Mesenchymal stem cell (in vitro differentiated cells and primary cell): ENCODE measurements at regions not wholly inside any gene's neighbourhood (a gene's known extent, or its start where the extent isn't known, plus 50 kb on each side); places are given as distances from the start of the nearest gene placed in this dataset.

Experiments
- DNase-seq: peaks from one replicate; pipeline ENCODE4 v3.0.0-alpha.2; 2013
- H2AFZ ChIP-seq: one replicate; pipeline ENCODE4 v1.6.1; 2013; ENCODE audit warnings: low read depth, mild to moderate bottlenecking, control low read depth, inconsistent platforms, low read length, moderate library complexity
- H2AK5ac ChIP-seq: 2 replicates; pipeline ENCODE4 v1.6.1; 2013; ENCODE audit warnings: low read length, moderate library complexity, mild to moderate bottlenecking, inconsistent platforms; ENCODE audit not compliant: severe bottlenecking
- H2BK120ac ChIP-seq: one replicate; pipeline ENCODE4 v1.6.1; 2013; ENCODE audit warnings: low read depth, mild to moderate bottlenecking, inconsistent platforms, low read length, moderate library complexity
- H2BK12ac ChIP-seq, 2 experiments: one replicate each; pipeline ENCODE4 v1.6.1; 2013; ENCODE audit warnings: inconsistent platforms in 2 of 2, low read length in 2 of 2, mild to moderate bottlenecking in 2 of 2, moderate library complexity in 2 of 2, control low read depth in 1 of 2
- H2BK15ac ChIP-seq: one replicate; pipeline ENCODE4 v1.6.1; 2013; ENCODE audit warnings: mild to moderate bottlenecking, low read depth, inconsistent platforms; ENCODE audit not compliant: poor library complexity, severe bottlenecking
- H2BK5ac ChIP-seq: 2 replicates; pipeline ENCODE4 v1.6.1; 2013; ENCODE audit warnings: low read depth, mild to moderate bottlenecking, low read length, control low read depth, inconsistent platforms; ENCODE audit not compliant: poor library complexity, severe bottlenecking
- H3K14ac ChIP-seq, 2 experiments: one replicate each; pipeline ENCODE4 v1.6.1; 2013; ENCODE audit warnings: inconsistent platforms in 2 of 2, low read length in 2 of 2, control low read depth in 1 of 2, mild to moderate bottlenecking in 1 of 2, moderate library complexity in 1 of 2
- H3K18ac ChIP-seq, 2 experiments: one replicate each; pipeline ENCODE4 v1.6.1; 2013; ENCODE audit warnings: inconsistent platforms in 2 of 2, low read length in 2 of 2, control low read depth in 1 of 2, low read depth in 1 of 2, mild to moderate bottlenecking in 1 of 2
- H3K23ac ChIP-seq, 2 experiments: one replicate each; pipeline ENCODE4 v1.6.1; 2013; ENCODE audit warnings: inconsistent platforms in 2 of 2, low read length in 2 of 2, mild to moderate bottlenecking in 2 of 2, moderate library complexity in 2 of 2, control low read depth in 1 of 2
- H3K27ac ChIP-seq: 2 replicates; pipeline ENCODE4 v1.5.1; 2013; ENCODE audit warnings: mild to moderate bottlenecking, moderate library complexity, low read length, control low read depth, inconsistent platforms; ENCODE audit not compliant: poor library complexity, severe bottlenecking
- H3K27me3 ChIP-seq, 2 experiments: 2 replicates each; pipeline versions ENCODE4 v1.6.1 to v1.7.0; 2013; ENCODE audit warnings: low read length in 2 of 2, mild to moderate bottlenecking in 2 of 2, moderate library complexity in 2 of 2, control low read depth in 1 of 2, inconsistent platforms in 1 of 2; ENCODE audit not compliant: control insufficient read depth in 1 of 2, insufficient read depth in 1 of 2
- H3K36me3 ChIP-seq, 2 experiments: 2 replicates each; pipeline versions ENCODE4 v1.6.1 to v1.7.0; 2013; ENCODE audit warnings: low read length in 2 of 2, control low read depth in 1 of 2, inconsistent platforms in 1 of 2, low read depth in 1 of 2, mild to moderate bottlenecking in 1 of 2; ENCODE audit not compliant: insufficient read depth in 2 of 2, control insufficient read depth in 1 of 2
- H3K4ac ChIP-seq, 2 experiments: one replicate each; pipeline ENCODE4 v1.6.1; 2013; ENCODE audit warnings: inconsistent platforms in 2 of 2, low read length in 2 of 2, mild to moderate bottlenecking in 2 of 2, moderate library complexity in 2 of 2, control low read depth in 1 of 2, low read depth in 1 of 2
- H3K4me1 ChIP-seq: 2 replicates; pipeline ENCODE4 v1.6.1; 2013; ENCODE audit warnings: low read depth, low read length, control low read depth; ENCODE audit not compliant: control insufficient read depth, insufficient read depth
- H3K4me2 ChIP-seq: 2 replicates; pipeline ENCODE4 v1.6.1; 2013; ENCODE audit warnings: low read length, mild to moderate bottlenecking, inconsistent platforms; ENCODE audit not compliant: poor library complexity, severe bottlenecking
- H3K4me3 ChIP-seq, 2 experiments: 2 replicates each; pipeline versions ENCODE4 v1.5.1 to v1.7.0; 2013; ENCODE audit warnings: low read length in 2 of 2, mild to moderate bottlenecking in 2 of 2, control low read depth in 1 of 2, low read depth in 1 of 2; ENCODE audit not compliant: insufficient read depth in 1 of 2
- H3K79me1 ChIP-seq: replicated peaks from 2 replicates; pipeline ENCODE4 v1.6.1; 2013; ENCODE audit warnings: mild to moderate bottlenecking, control low read depth, low read length, inconsistent platforms; ENCODE audit not compliant: poor library complexity, severe bottlenecking
- H3K9ac ChIP-seq: 2 replicates; pipeline ENCODE4 v1.7.0; 2013; ENCODE audit warnings: mild to moderate bottlenecking, low read length, moderate library complexity
- H3K9me3 ChIP-seq: 2 replicates; pipeline ENCODE4 v1.7.0; 2013; ENCODE audit warnings: mild to moderate bottlenecking, low read length; ENCODE audit not compliant: control insufficient read depth
- H4K8ac ChIP-seq: one replicate; pipeline ENCODE4 v1.6.1; 2013; ENCODE audit warnings: inconsistent platforms, mild to moderate bottlenecking, low read length, moderate library complexity
- H4K91ac ChIP-seq: one replicate; pipeline ENCODE4 v1.6.1; 2013; ENCODE audit warnings: mild to moderate bottlenecking, low read length, inconsistent platforms
- WGBS: methylation state at CpG from one replicate; pipeline ENCODE4 v1.1.7; 2013; ENCODE audit warnings: mixed read lengths; 5-methylcytosine and 5-hydroxymethylcytosine counted together

DNA sequence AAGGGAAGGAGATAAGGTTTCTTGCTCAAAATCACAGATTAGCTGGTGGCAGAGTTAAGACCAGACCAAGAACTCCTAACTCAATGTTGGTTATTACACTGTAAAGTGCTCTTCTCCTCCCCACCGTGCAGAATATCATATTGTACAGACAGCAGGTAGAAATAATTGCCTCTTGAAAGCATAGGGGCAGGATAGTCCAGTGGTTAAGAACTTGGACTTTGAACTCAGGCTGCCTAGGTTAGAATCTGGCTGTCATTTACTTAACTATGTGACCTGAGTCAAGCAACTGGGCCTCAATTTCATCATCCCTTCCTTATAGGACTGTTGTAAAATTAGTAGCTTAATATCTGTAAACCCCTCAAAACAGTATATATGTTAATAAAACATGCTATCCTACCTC, 114.9 kb upstream of the HIVEP3 start:
- Histone ChIP-seq H2BK5ac (no peak overlapping the region), H3K36me3 (no peaks in the 10 kb centered on the region), H3K4me1 (peaks cover 3% of the 10 kb centered on the region), H3K14ac (no peak overlapping the region), H2BK120ac (no peak overlapping the region), H3K4me2 (no peak overlapping the region), H2AFZ (no peak overlapping the region), H3K27me3 (peaks cover 1 to 7% of the 10 kb centered on the region in 2 experiments), H4K8ac (no peak overlapping the region), H3K18ac (no peak overlapping the region), H3K9ac (no peak overlapping the region), H3K79me1 (peaks cover 38% of the 10 kb centered on the region), H3K9me3 (no peaks in the 10 kb centered on the region), H4K91ac (no peak overlapping the region), H3K23ac (no peak overlapping the region), H2BK12ac (no peak overlapping the region), H3K4ac (no peak overlapping the region), H2BK15ac (no peak overlapping the region), H2AK5ac (no peak overlapping the region), H3K27ac (no peak overlapping the region), H3K4me3 (no peak overlapping the region)
- no peak for DNase-seq
- no CpG with 5 or more reads among the region's 1 CpG for WGBS

DNA sequence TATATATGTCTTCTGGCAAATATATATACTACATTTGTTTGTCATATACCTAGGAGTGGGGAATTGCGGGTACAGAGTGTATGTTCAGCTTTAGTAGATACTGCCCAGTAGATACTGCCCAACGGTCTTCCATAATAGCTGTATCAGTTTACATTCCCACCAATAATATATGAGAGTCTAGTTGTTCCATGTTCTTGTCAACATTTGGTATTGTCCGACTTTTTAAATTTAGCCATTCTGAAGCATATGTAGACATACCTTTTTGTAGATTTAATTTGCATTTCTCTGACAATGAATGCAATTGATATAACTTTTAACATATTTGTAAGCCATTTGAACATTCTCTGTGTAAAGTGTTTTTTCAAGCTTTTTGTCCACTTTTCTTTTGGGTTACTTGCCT, 99.0 kb upstream of the HIVEP3 start:
- Histone ChIP-seq H3K4me3 (no peak overlapping the region), H2BK5ac (no peak overlapping the region), H3K4ac (no peak overlapping the region), H3K4me2 (no peak overlapping the region), H4K91ac (no peak overlapping the region), H2AFZ (no peak overlapping the region), H3K9me3 (peaks cover 15% of the 10 kb centered on the region), H3K27ac (no peak overlapping the region), H3K4me1 (no peaks in the 10 kb centered on the region), H2BK120ac (no peak overlapping the region), H3K9ac (no peak overlapping the region), H4K8ac (no peak overlapping the region), H3K36me3 (no peaks in the 10 kb centered on the region), H2AK5ac (no peak overlapping the region), H3K27me3 (no peaks in the 10 kb centered on the region), H3K14ac (no peak overlapping the region), H3K18ac (no peak overlapping the region), H3K79me1 (peaks cover 24% of the 10 kb centered on the region), H2BK15ac (no peak overlapping the region), H2BK12ac (no peak overlapping the region), H3K23ac (no peak overlapping the region)
- WGBS = no CpG with 5 or more reads among the region's 3 CpGs
- no peak for DNase-seq

DNA sequence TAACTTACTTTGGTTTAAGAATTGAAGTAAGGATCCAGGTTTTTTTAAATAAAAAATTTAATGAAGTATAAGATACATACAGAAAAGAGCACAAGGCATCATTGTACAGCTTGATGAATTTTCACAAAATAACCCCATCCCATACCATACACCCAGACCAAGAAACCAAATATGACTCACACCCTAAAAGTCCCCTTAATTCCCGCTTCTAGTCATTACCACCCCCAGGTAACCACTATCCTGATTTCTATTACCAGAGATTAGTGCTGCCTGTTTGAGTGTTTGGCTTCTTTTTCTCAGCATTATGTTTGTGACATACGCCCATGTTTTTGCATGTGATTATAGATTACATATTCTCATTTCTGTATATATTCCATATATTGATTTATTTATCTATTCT, 98.5 kb upstream of the HIVEP3 start:
- H3K9me3 ChIP-seq = peaks cover 15% of the 10 kb centered on the region
- H3K27me3 ChIP-seq = no peaks in the 10 kb centered on the region
- no peak overlapping the region for H2AFZ ChIP-seq
- H3K4ac ChIP-seq = no peak overlapping the region
- H3K4me3 ChIP-seq = no peak overlapping the region
- no peak overlapping the region for H3K14ac ChIP-seq
- H4K8ac ChIP-seq = no peak overlapping the region
- WGBS = 100% methylated on average over 1 of the region's 2 CpGs
- H3K9ac ChIP-seq = no peak overlapping the region
- peaks cover 26% of the 10 kb centered on the region for H3K79me1 ChIP-seq
- no peaks in the 10 kb centered on the region for H3K4me1 ChIP-seq
- H2BK120ac ChIP-seq = no peak overlapping the region
- no peak overlapping the region for H3K23ac ChIP-seq
- no peak overlapping the region for H4K91ac ChIP-seq
- no peak overlapping the region for H3K18ac ChIP-seq
- H3K4me2 ChIP-seq = no peak overlapping the region
- no peak for DNase-seq
- H2AK5ac ChIP-seq = no peak overlapping the region
- no peak overlapping the region for H3K27ac ChIP-seq
- H3K36me3 ChIP-seq = no peaks in the 10 kb centered on the region
- H2BK12ac ChIP-seq = no peak overlapping the region
- H2BK15ac ChIP-seq = no peak overlapping the region
- no peak overlapping the region for H2BK5ac ChIP-seq

GRCh38 chr1:42014823-42015222, 96.1 kb upstream of the HIVEP3 start:
- H3K4me3 ChIP-seq = no peak overlapping the region
- H3K23ac ChIP-seq = no peak overlapping the region
- H2BK5ac ChIP-seq = no peak overlapping the region
- H4K91ac ChIP-seq = no peak overlapping the region
- H3K9me3 ChIP-seq = peaks cover 15% of the 10 kb centered on the region
- H2BK15ac ChIP-seq = no peak overlapping the region
- H3K18ac ChIP-seq = no peak overlapping the region
- no peaks in the 10 kb centered on the region for H3K36me3 ChIP-seq
- DNase-seq = no peak
- no peak overlapping the region for H2AK5ac ChIP-seq
- H3K4me2 ChIP-seq = no peak overlapping the region
- H2AFZ ChIP-seq = no peak overlapping the region
- no peak overlapping the region for H3K27ac ChIP-seq
- 71% methylated on average over 3 of the region's 3 CpGs for WGBS
- H3K27me3 ChIP-seq = no peaks in the 10 kb centered on the region
- H3K14ac ChIP-seq = peak overlapping the region in 1 of 2 experiments; percentile 64
- H2BK120ac ChIP-seq = no peak overlapping the region
- no peak overlapping the region for H3K4ac ChIP-seq
- no peak overlapping the region for H4K8ac ChIP-seq
- H3K4me1 ChIP-seq = no peaks in the 10 kb centered on the region
- no peak overlapping the region for H2BK12ac ChIP-seq
- H3K9ac ChIP-seq = no peak overlapping the region
- H3K79me1 ChIP-seq = peaks cover 20% of the 10 kb centered on the region
